H9 (cell line): ENCODE measurements at regions not wholly inside any gene's neighbourhood (a gene's known extent, or its start where the extent isn't known, plus 50 kb on each side); places are given as distances from the start of the nearest gene placed in this dataset.
A peak's percentile ranks its signal among the peaks of the same experiment; 100 is the strongest.

Experiments used
- DNase-seq: peaks from one replicate; pipeline ENCODE4 v3.0.0-alpha.2; 2017
- H2AFZ ChIP-seq: one replicate; pipeline ENCODE4 v1.6.1; 2013; ENCODE audit warnings: mild to moderate bottlenecking, low read length, control low read depth, moderate library complexity
- H2AK5ac ChIP-seq: 2 replicates; pipeline ENCODE4 v1.6.1; 2013; ENCODE audit warnings: low read length, control low read depth, mixed read lengths; ENCODE audit not compliant: insufficient read length
- H2BK120ac ChIP-seq: one replicate; pipeline ENCODE4 v1.6.1; 2013; ENCODE audit warnings: low read depth, mild to moderate bottlenecking, low read length, control low read depth, inconsistent platforms; ENCODE audit not compliant: poor library complexity, severe bottlenecking
- H2BK12ac ChIP-seq: 2 replicates; pipeline ENCODE4 v1.6.1; 2013; ENCODE audit warnings: low read length, control low read depth, mixed read lengths, low read depth; ENCODE audit not compliant: insufficient read length
- H2BK15ac ChIP-seq: 2 replicates; pipeline ENCODE4 v1.6.1; 2013; ENCODE audit warnings: low read depth, low read length, control low read depth
- H2BK20ac ChIP-seq: one replicate; pipeline ENCODE4 v1.6.1; 2013; ENCODE audit warnings: low read depth, mild to moderate bottlenecking, low read length, control low read depth, inconsistent platforms; ENCODE audit not compliant: poor library complexity, severe bottlenecking
- H2BK5ac ChIP-seq: 2 replicates; pipeline ENCODE4 v1.6.1; 2013; ENCODE audit warnings: low read length, control low read depth, mixed read lengths; ENCODE audit not compliant: insufficient read length
- H3K14ac ChIP-seq: 2 replicates; pipeline ENCODE4 v1.6.1; 2013; ENCODE audit warnings: low read length, control low read depth; ENCODE audit not compliant: insufficient read depth
- H3K18ac ChIP-seq: 2 replicates; pipeline ENCODE4 v1.6.1; 2013; ENCODE audit warnings: low read depth, mild to moderate bottlenecking, mixed read lengths, low read length, control low read depth; ENCODE audit not compliant: insufficient read length
- H3K23ac ChIP-seq: 2 replicates; pipeline ENCODE4 v1.6.1; 2013; ENCODE audit warnings: low read length, control low read depth, mixed read lengths, low read depth; ENCODE audit not compliant: insufficient read length
- H3K23me2 ChIP-seq: 2 replicates; pipeline ENCODE4 v1.6.1; 2013; ENCODE audit warnings: low read depth, mild to moderate bottlenecking, mixed read lengths, low read length, control low read depth; ENCODE audit not compliant: insufficient read length, poor library complexity, severe bottlenecking
- H3K27ac ChIP-seq: 2 replicates; pipeline ENCODE4 v1.5.1; 2013; ENCODE audit warnings: low read length, control low read depth, mixed read lengths, low read depth; ENCODE audit not compliant: insufficient read length
- H3K27me3 ChIP-seq: 2 replicates; pipeline ENCODE4 v1.6.1; 2013; ENCODE audit warnings: low read length, control low read depth, inconsistent platforms; ENCODE audit not compliant: insufficient read depth
- H3K4ac ChIP-seq: 2 replicates; pipeline ENCODE4 v1.6.1; 2013; ENCODE audit warnings: low read depth, mild to moderate bottlenecking, control low read depth, inconsistent platforms, low read length, moderate library complexity
- H3K4me1 ChIP-seq: 2 replicates; pipeline ENCODE4 v1.6.1; 2013; ENCODE audit warnings: low read length, control low read depth, inconsistent platforms; ENCODE audit not compliant: insufficient read depth
- H3K4me2 ChIP-seq: 2 replicates; pipeline ENCODE4 v1.6.1; 2013; ENCODE audit warnings: low read length, control low read depth, mixed read lengths; ENCODE audit not compliant: insufficient read length, insufficient read depth
- H3K56ac ChIP-seq: 2 replicates; pipeline ENCODE4 v1.6.1; 2013; ENCODE audit warnings: low read depth, mild to moderate bottlenecking, mixed read lengths, low read length, control low read depth; ENCODE audit not compliant: insufficient read length
- H3K79me1 ChIP-seq: 2 replicates; pipeline ENCODE4 v1.6.1; 2013; ENCODE audit warnings: low read depth, mild to moderate bottlenecking, moderate library complexity, low read length, control low read depth, inconsistent platforms; ENCODE audit not compliant: insufficient read depth, poor library complexity, severe bottlenecking
- H3K79me2 ChIP-seq: 2 replicates; pipeline ENCODE4 v1.6.1; 2013; ENCODE audit warnings: low read length, control low read depth, inconsistent platforms; ENCODE audit not compliant: insufficient read depth
- H3K9ac ChIP-seq: 2 replicates; pipeline ENCODE4 v1.6.1; 2013; ENCODE audit warnings: low read length, control low read depth, mixed read lengths; ENCODE audit not compliant: insufficient read length; ENCODE audit errors: extremely low read depth
- H3K9me3 ChIP-seq: one replicate; pipeline ENCODE4 v1.6.1; 2013; ENCODE audit warnings: low read depth, low read length, inconsistent platforms; ENCODE audit not compliant: control insufficient read depth
- H3T11ph ChIP-seq: one replicate; pipeline ENCODE4 v1.6.1; 2013; ENCODE audit warnings: mild to moderate bottlenecking, low read length, control low read depth, inconsistent platforms
- H4K20me1 ChIP-seq: one replicate; pipeline ENCODE4 v1.6.1; 2013; ENCODE audit not compliant: control insufficient read depth, insufficient read length, insufficient read depth
- H4K5ac ChIP-seq: 2 replicates; pipeline ENCODE4 v1.6.1; 2013; ENCODE audit warnings: low read depth, mild to moderate bottlenecking, mixed read lengths, low read length, control low read depth; ENCODE audit not compliant: insufficient read length
- H4K8ac ChIP-seq: replicated peaks from 2 replicates; pipeline ENCODE4 v1.6.1; 2013; ENCODE audit warnings: low read length, control low read depth, mixed read lengths, low read depth; ENCODE audit not compliant: insufficient read length
- H4K91ac ChIP-seq: 2 replicates; pipeline ENCODE4 v1.6.1; 2013; ENCODE audit warnings: low read depth, mild to moderate bottlenecking, moderate library complexity, mixed read lengths, low read length, control low read depth; ENCODE audit not compliant: insufficient read length
- H3K27ac Mint-ChIP-seq, 3 experiments: 2 replicates in 2 of 3; 3 replicates in 1 of 3; pipeline ENCODE4 v1.8.0; 2020 to 2021; ENCODE audit warnings: mixed read lengths in 3 of 3, mild to moderate bottlenecking in 1 of 3, moderate library complexity in 1 of 3
- H3K27me3 Mint-ChIP-seq: 2 replicates; pipeline ENCODE4 v1.8.0; 2021; ENCODE audit warnings: low read depth, mild to moderate bottlenecking, moderate library complexity, mixed read lengths
- H3K36me3 Mint-ChIP-seq, 3 experiments: 2 replicates in 2 of 3; 3 replicates in 1 of 3; pipeline ENCODE4 v1.8.0; 2020 to 2021; ENCODE audit warnings: low read depth in 3 of 3, mixed read lengths in 3 of 3; ENCODE audit not compliant: insufficient read depth in 1 of 3
- H3K4me1 Mint-ChIP-seq, 2 experiments: 2 replicates each; pipeline ENCODE4 v1.8.0; 2020; ENCODE audit warnings: mixed read lengths in 2 of 2
- H3K4me3 Mint-ChIP-seq, 2 experiments: 2 replicates in 1 of 2; 3 replicates in 1 of 2; pipeline ENCODE4 v1.8.0; 2020 to 2021; ENCODE audit warnings: mild to moderate bottlenecking in 2 of 2, mixed read lengths in 2 of 2, moderate library complexity in 1 of 2
- H3K9me3 Mint-ChIP-seq, 2 experiments: 2 replicates in 1 of 2; 3 replicates in 1 of 2; pipeline ENCODE4 v1.8.0; 2020; ENCODE audit warnings: mild to moderate bottlenecking in 2 of 2, mixed read lengths in 2 of 2, moderate library complexity in 1 of 2
- CTCF ChIP-seq: fragments of 200-600 bp; sonication (generic); conservative IDR thresholded peaks from 3 replicates; pipeline ENCODE4 v1.8.0; 2021; ENCODE audit warnings: antibody characterized with exemption, mild to moderate bottlenecking
- WGBS: extraction: QIAGEN DNeasy Blood & Tissue Kit; methylation state at CpG from one replicate; pipeline ENCODE4 v1.1.7; 2013; ENCODE audit warnings: missing lambda C conversion rate, low lambda C conversion rate, mixed read lengths; ENCODE audit not compliant: insufficient read length; ENCODE audit errors: extremely low coverage; 5-methylcytosine and 5-hydroxymethylcytosine counted together

- no peak overlapping the region for H2BK15ac ChIP-seq
- no peak for TF ChIP-seq CTCF
- no peak overlapping the region for H4K91ac ChIP-seq
- H3K4me1 ChIP-seq, result peaks cover 14% of the 10 kb centered on the region
- WGBS, result no CpG with 5 or more reads among the region's 4 CpGs
- no peak overlapping the region for H3K14ac ChIP-seq
- no peak overlapping the region for H2BK20ac ChIP-seq
- H2AK5ac ChIP-seq, result no peak overlapping the region
- no peak overlapping the region for H3K23ac ChIP-seq
- H3K27me3 ChIP-seq, result no peaks in the 10 kb centered on the region
- H3K27ac ChIP-seq, result no peak overlapping the region
- H3K4ac ChIP-seq, result no peak overlapping the region
- H2BK5ac ChIP-seq, result no peak overlapping the region
- H3K9me3 ChIP-seq, result no peaks in the 10 kb centered on the region
- no peak overlapping the region for H2AFZ ChIP-seq
- no peak overlapping the region for H2BK12ac ChIP-seq
- peak overlapping the region in 1 of 3 experiments; percentile 41; a peak in 3 of 7 replicates for H3K27ac Mint-ChIP-seq
- H3K79me2 ChIP-seq, result no peaks in the 10 kb centered on the region
- H3K4me1 Mint-ChIP-seq, result peaks cover 41 to 43% of the 10 kb centered on the region in 2 experiments
- H4K20me1 ChIP-seq, result no peaks in the 10 kb centered on the region
- no peak overlapping the region for H3K18ac ChIP-seq
- no peaks in the 10 kb centered on the region for H3K9me3 Mint-ChIP-seq
- H3K79me1 ChIP-seq, result no peaks in the 10 kb centered on the region
- H3K27me3 Mint-ChIP-seq, result no peaks in the 10 kb centered on the region
- no peak for DNase-seq
- no peak overlapping the region for H3K9ac ChIP-seq
- no peaks in the 10 kb centered on the region for H3K23me2 ChIP-seq
- no peak overlapping the region for H4K5ac ChIP-seq
- no peak overlapping the region for H3K4me2 ChIP-seq
- H3K36me3 Mint-ChIP-seq, result no peaks in the 10 kb centered on the region
- no peak overlapping the region for H3K56ac ChIP-seq
- H4K8ac ChIP-seq, result no peak overlapping the region
- no peak overlapping the region for H3K4me3 Mint-ChIP-seq
- H2BK120ac ChIP-seq, result no peak overlapping the region
- no peak overlapping the region for H3T11ph ChIP-seq
Measured at GRCh38 chrX:6986915-6987314, 160.6 kb upstream of the STS start.
